IMR-90 (cell line): ENCODE measurements at regions not wholly inside any gene's neighbourhood (a gene's known extent, or its start where the extent isn't known, plus 50 kb on each side); places are given as distances from the start of the nearest gene placed in this dataset.

Experiments used
- ATAC-seq: fragments of 200-7000 bp; cut with Tn5 transposase; 2 replicates; pipeline ENCODE4 v1.9.1; 2020; ENCODE audit warnings: low read depth, mild to moderate bottlenecking, moderate library complexity
- BruUV-seq: library from RNA; stranded (reverse); fragments of 400-500 nt; replicated peaks from 2 replicates; lab custom pipeline; 2021; lab: Mats Ljungman, UMichigan
- CTCF ChIA-PET: fragments of 300-600 bp; formaldehyde crosslinking; extraction: SDS; loops from one replicate; lab custom pipeline; 2021; ENCODE audit warnings: antibody characterized with exemption; lab: Yijun Ruan, JAX
- POLR2A ChIA-PET: fragments of 300-600 bp; sonication (Branson Sonifier 250); formaldehyde crosslinking; loops from one replicate; lab custom pipeline; 2022; ENCODE audit warnings: antibody characterized with exemption; ENCODE audit not compliant: unreplicated experiment; lab: Charles Lee
- DNase-seq: peaks from one replicate; pipeline ENCODE4 v3.0.0; 2013
- H2AFZ ChIP-seq: replicated peaks from 2 replicates; pipeline ENCODE3; 2013; ENCODE audit warnings: low read length, mild to moderate bottlenecking; ENCODE audit not compliant: poor library complexity
- H2AK5ac ChIP-seq: 2 replicates; pipeline ENCODE4 v1.6.1; 2013; ENCODE audit warnings: low read depth, low read length, inconsistent platforms
- H2AK9ac ChIP-seq: replicated peaks from 2 replicates; pipeline ENCODE3; 2013; ENCODE audit warnings: mild to moderate bottlenecking, low read depth, low read length, moderate library complexity; ENCODE audit not compliant: poor library complexity
- H2BK120ac ChIP-seq: 2 replicates; pipeline ENCODE4 v1.6.1; 2013; ENCODE audit warnings: low read depth, low read length, inconsistent platforms
- H2BK15ac ChIP-seq: 3 replicates; pipeline ENCODE4 v1.6.1; 2013; ENCODE audit warnings: low read depth, low read length, inconsistent platforms
- H2BK20ac ChIP-seq: 2 replicates; pipeline ENCODE4 v1.6.1; 2013; ENCODE audit warnings: low read depth, mild to moderate bottlenecking, inconsistent platforms, low read length, moderate library complexity
- H2BK5ac ChIP-seq: 2 replicates; pipeline ENCODE4 v1.6.1; 2013; ENCODE audit warnings: mild to moderate bottlenecking, low read depth, low read length, inconsistent platforms; ENCODE audit not compliant: poor library complexity, severe bottlenecking
- H3K14ac ChIP-seq: replicated peaks from 2 replicates; pipeline ENCODE4 v1.6.1; 2013; ENCODE audit warnings: low read depth, low read length, inconsistent platforms
- H3K18ac ChIP-seq: 2 replicates; pipeline ENCODE4 v1.6.1; 2013; ENCODE audit warnings: low read depth, low read length, control low read depth
- H3K23ac ChIP-seq: 2 replicates; pipeline ENCODE4 v1.6.1; 2013; ENCODE audit warnings: low read depth, low read length, inconsistent platforms
- H3K27ac ChIP-seq: 2 replicates; pipeline ENCODE4 v1.5.1; 2013; ENCODE audit warnings: mild to moderate bottlenecking, control low read depth, low read length; ENCODE audit not compliant: insufficient read depth
- H3K27me3 ChIP-seq: 2 replicates; pipeline ENCODE4 v1.6.1; 2013; ENCODE audit warnings: low read length; ENCODE audit not compliant: control insufficient read depth, insufficient read depth
- H3K36me3 ChIP-seq: 2 replicates; pipeline ENCODE4 v1.6.1; 2013; ENCODE audit warnings: low read length, mixed read lengths; ENCODE audit not compliant: control insufficient read depth, insufficient read depth
- H3K4ac ChIP-seq: 2 replicates; pipeline ENCODE4 v1.6.1; 2013; ENCODE audit warnings: low read depth, low read length, inconsistent platforms
- H3K4me1 ChIP-seq: 2 replicates; pipeline ENCODE4 v1.6.1; 2013; ENCODE audit warnings: low read length, mixed read lengths; ENCODE audit not compliant: control insufficient read depth, insufficient read depth
- H3K4me2 ChIP-seq: 2 replicates; pipeline ENCODE4 v1.6.1; 2013; ENCODE audit warnings: low read depth, mild to moderate bottlenecking, control low read depth, low read length, moderate library complexity
- H3K4me3 ChIP-seq: 2 replicates; pipeline ENCODE4 v1.5.1; 2013; ENCODE audit warnings: low read depth, mild to moderate bottlenecking, control low read depth, low read length, moderate library complexity; ENCODE audit not compliant: insufficient read depth
- H3K56ac ChIP-seq: 2 replicates; pipeline ENCODE4 v1.6.1; 2013; ENCODE audit warnings: low read length, inconsistent platforms; ENCODE audit not compliant: insufficient read depth; ENCODE audit errors: extremely low read depth
- H3K79me1 ChIP-seq, 2 experiments: 2 replicates each; pipeline ENCODE4 v1.6.1; 2013; ENCODE audit warnings: low read length in 2 of 2, inconsistent platforms in 1 of 2, low read depth in 1 of 2
- H3K9ac ChIP-seq: 2 replicates; pipeline ENCODE4 v1.6.1; 2013; ENCODE audit warnings: low read depth, low read length, control low read depth
- H3K9me1 ChIP-seq: 2 replicates; pipeline ENCODE4 v1.6.1; 2013; ENCODE audit warnings: low read length, inconsistent platforms; ENCODE audit not compliant: insufficient read depth
- H3K9me3 ChIP-seq: 2 replicates; pipeline ENCODE4 v1.6.1; 2013; ENCODE audit warnings: low read length; ENCODE audit not compliant: control insufficient read depth, insufficient read depth
- H4K20me1 ChIP-seq: 2 replicates; pipeline ENCODE4 v1.6.1; 2013; ENCODE audit warnings: low read length, inconsistent platforms; ENCODE audit not compliant: insufficient read depth
- H4K5ac ChIP-seq: 2 replicates; pipeline ENCODE4 v1.6.1; 2013; ENCODE audit warnings: mild to moderate bottlenecking, low read depth, low read length, control low read depth
- H4K8ac ChIP-seq, 2 experiments: 2 replicates each; pipeline ENCODE4 v1.6.1; 2013; ENCODE audit warnings: low read depth in 2 of 2, low read length in 2 of 2, control low read depth in 1 of 2, inconsistent platforms in 1 of 2
- H4K91ac ChIP-seq: 2 replicates; pipeline ENCODE4 v1.6.1; 2013; ENCODE audit warnings: low read depth, low read length, inconsistent platforms; ENCODE audit not compliant: insufficient read depth
- MAFK ChIP-seq: IDR thresholded peaks from 2 replicates; pipeline ENCODE4 v1.6.1; 2012; ENCODE audit warnings: low read depth, low read length, improper control_type of control experiment
- MXI1 ChIP-seq: IDR thresholded peaks from 2 replicates; pipeline ENCODE4 v1.6.1; 2012; ENCODE audit warnings: low read depth, mild to moderate bottlenecking, low read length, moderate library complexity, borderline replicate concordance
- POLR2A ChIP-seq: IDR thresholded peaks from 2 replicates; pipeline ENCODE4 v1.6.1; 2012; ENCODE audit warnings: mild to moderate bottlenecking, low read depth, low read length
- RAD21 ChIP-seq: IDR thresholded peaks from 2 replicates; pipeline ENCODE4 v1.6.1; 2012; ENCODE audit warnings: low read length, improper control_type of control experiment
- SMC3 ChIP-seq: fragments of 150-350 bp; IDR thresholded peaks from 2 replicates; pipeline ENCODE4 v1.6.1; 2016; ENCODE audit warnings: low read depth, mild to moderate bottlenecking, antibody characterized with exemption, low read length, moderate library complexity
- WGBS, 2 experiments: methylation state at CpG; one replicate each; pipeline versions ENCODE4 v1.1.5 to v1.1.7; 2013; ENCODE audit warnings: missing lambda C conversion rate in 2 of 2; ENCODE audit not compliant: insufficient read length in 1 of 2; ENCODE audit errors: extremely low coverage in 2 of 2; 5-methylcytosine and 5-hydroxymethylcytosine counted together
- dilution Hi-C: fragments of 300-500 bp; cut with HindIII; formaldehyde crosslinking; loops from one replicate; pipeline ENCODE4 v1.14.3; 2018; ENCODE audit warnings: low sequenced_read_pairs; ENCODE audit not compliant: unreplicated experiment
- in situ Hi-C: fragments of 300-500 bp; cut with MboI; formaldehyde crosslinking; loops from 3 replicates; pipeline ENCODE4 v1.14.3; 2019; ENCODE audit warnings: low sequenced_read_pairs, inconsistent platforms, mixed read lengths
- intact Hi-C: fragments of 100-400 bp; cut with micrococcal nuclease; formaldehyde crosslinking; loops from 2 replicates; pipeline ENCODE4 v1.10.0; 2022
- TF ChIP-seq, protein P1 (sequence below): fragments of 150-350 bp; IDR thresholded peaks from 2 replicates; pipeline ENCODE4 v1.6.1; 2016; ENCODE audit warnings: low read depth, mild to moderate bottlenecking, low read length, moderate library complexity, borderline replicate concordance
- TF ChIP-seq, protein P2 (sequence below): fragments of 150-350 bp; IDR thresholded peaks from 2 replicates; pipeline ENCODE4 v1.6.1; 2017; ENCODE audit warnings: mild to moderate bottlenecking, antibody characterized with exemption, low read length, low read depth

DNA sequence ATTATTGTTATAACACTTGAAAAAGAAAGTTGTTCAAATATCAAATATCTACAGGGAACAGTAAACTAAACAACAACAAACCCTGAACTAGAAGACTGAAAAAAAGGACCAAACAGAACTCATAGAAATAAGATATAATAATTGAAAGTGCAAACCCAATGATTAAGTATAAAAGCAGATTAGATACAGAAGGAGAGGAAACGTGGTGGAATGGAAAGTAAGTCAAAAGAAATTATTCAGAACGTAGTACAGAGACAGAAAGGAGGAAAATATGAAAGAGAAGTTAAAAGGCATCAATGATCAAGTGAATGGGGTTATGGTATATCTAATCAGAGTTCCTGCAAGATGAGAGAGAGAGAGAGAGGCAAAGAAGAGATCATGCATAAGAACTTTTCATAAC is 174.2 kb upstream of the DACH1 start:
- no peaks in the 10 kb centered on the region for H3K36me3 ChIP-seq
- H3K27me3 ChIP-seq: no peaks in the 10 kb centered on the region
- H3K79me1 ChIP-seq: no peaks in the 10 kb centered on the region
- WGBS, 2 experiments: no CpG with 5 or more reads among the region's 2 CpGs
- ChIA-PET POLR2A (no interaction called here), CTCF (no interaction called here)
- no peak overlapping the region for H2BK5ac ChIP-seq
- BruUV-seq: no TSS peak
- no peak overlapping the region for H3K9ac ChIP-seq
- no peak overlapping the region for H3K23ac ChIP-seq
- no peak overlapping the region for H3K18ac ChIP-seq
- in situ Hi-C loops (no loop called here), dilution Hi-C loops (no loop called here), intact Hi-C loops (no loop called here)
- H2BK20ac ChIP-seq: no peak overlapping the region
- no peaks in the 10 kb centered on the region for H3K4me1 ChIP-seq
- ATAC-seq (no peak), DNase-seq (no peak)
- no peak overlapping the region for H3K4me2 ChIP-seq
- TF ChIP-seq POLR2A (no peak), SMC3 (no peak), MXI1 (no peak), MAFK (no peak), RAD21 (no peak)
- TF ChIP-seq, protein P1, sequence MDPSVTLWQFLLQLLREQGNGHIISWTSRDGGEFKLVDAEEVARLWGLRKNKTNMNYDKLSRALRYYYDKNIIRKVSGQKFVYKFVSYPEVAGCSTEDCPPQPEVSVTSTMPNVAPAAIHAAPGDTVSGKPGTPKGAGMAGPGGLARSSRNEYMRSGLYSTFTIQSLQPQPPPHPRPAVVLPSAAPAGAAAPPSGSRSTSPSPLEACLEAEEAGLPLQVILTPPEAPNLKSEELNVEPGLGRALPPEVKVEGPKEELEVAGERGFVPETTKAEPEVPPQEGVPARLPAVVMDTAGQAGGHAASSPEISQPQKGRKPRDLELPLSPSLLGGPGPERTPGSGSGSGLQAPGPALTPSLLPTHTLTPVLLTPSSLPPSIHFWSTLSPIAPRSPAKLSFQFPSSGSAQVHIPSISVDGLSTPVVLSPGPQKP: no peak
- TF ChIP-seq, protein P2, sequence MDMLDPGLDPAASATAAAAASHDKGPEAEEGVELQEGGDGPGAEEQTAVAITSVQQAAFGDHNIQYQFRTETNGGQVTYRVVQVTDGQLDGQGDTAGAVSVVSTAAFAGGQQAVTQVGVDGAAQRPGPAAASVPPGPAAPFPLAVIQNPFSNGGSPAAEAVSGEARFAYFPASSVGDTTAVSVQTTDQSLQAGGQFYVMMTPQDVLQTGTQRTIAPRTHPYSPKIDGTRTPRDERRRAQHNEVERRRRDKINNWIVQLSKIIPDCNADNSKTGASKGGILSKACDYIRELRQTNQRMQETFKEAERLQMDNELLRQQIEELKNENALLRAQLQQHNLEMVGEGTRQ: no peak
- H2AFZ ChIP-seq: no peak overlapping the region
- H3K4me3 ChIP-seq: no peak overlapping the region
- H3K4ac ChIP-seq: no peak overlapping the region
- no peaks in the 10 kb centered on the region for H4K20me1 ChIP-seq
- no peak overlapping the region for H4K8ac ChIP-seq
- no peak overlapping the region for H3K14ac ChIP-seq
- no peak overlapping the region for H4K91ac ChIP-seq
- H3K27ac ChIP-seq: no peak overlapping the region
- no peak overlapping the region for H2BK120ac ChIP-seq
- no peaks in the 10 kb centered on the region for H3K9me1 ChIP-seq
- no peak overlapping the region for H3K56ac ChIP-seq
- no peak overlapping the region for H4K5ac ChIP-seq
- H2AK9ac ChIP-seq: no peak overlapping the region
- peaks cover 4% of the 10 kb centered on the region; the same call in 1 of the 2 replicates for H3K9me3 ChIP-seq
- H2AK5ac ChIP-seq: no peak overlapping the region
- H2BK15ac ChIP-seq: no peak overlapping the region
